Transverse colon (tissue), 4 donors: ENCODE measurements at regions not wholly inside any gene's neighbourhood (a gene's known extent, or its start where the extent isn't known, plus 50 kb on each side); places are given as distances from the start of the nearest gene placed in this dataset.
"Not testable (repeated sequence)": the region's sequence is repeated elsewhere in the genome, so short reads cannot be mapped to it uniquely, and the experiment has no call there.

Experiments used
- DNase-seq: peaks from one replicate; pipeline ENCODE4 v3.0.0-alpha.2; 2019
- H3K27ac ChIP-seq, 4 donors: fragments of 200-600 bp; sonication (generic); 2 replicates each; pipeline ENCODE4 v1.5.1; 2016 to 2018; ENCODE audit warnings: inconsistent platforms in 4 of 4
- H3K27me3 ChIP-seq: fragments of 200-600 bp; sonication (generic); 2 replicates; pipeline ENCODE4 v1.5.1; 2017; ENCODE audit warnings: inconsistent platforms
- H3K36me3 ChIP-seq, 4 donors: fragments of 200-600 bp; sonication (generic); 2 replicates each; pipeline ENCODE4 v1.5.1; 2017 to 2019; ENCODE audit warnings: inconsistent platforms in 4 of 4
- H3K4me1 ChIP-seq, 4 donors: fragments of 200-600 bp; sonication (generic); 2 replicates each; pipeline ENCODE4 v1.5.1; 2017 to 2020; ENCODE audit warnings: inconsistent platforms in 4 of 4
- H3K4me3 ChIP-seq, 4 donors: fragments of 200-600 bp; sonication (generic); 1 replicate in 1 of 4; 2 replicates in 3 of 4; pipeline versions ENCODE4 v1.5.1 to v1.6.1; 2017 to 2019; ENCODE audit warnings: inconsistent platforms in 4 of 4
- H3K9me3 ChIP-seq, 2 donors: fragments of 200-600 bp; sonication (generic); 2 replicates each; pipeline ENCODE4 v1.5.1; 2017 to 2019; ENCODE audit warnings: inconsistent platforms in 2 of 2
- EP300 ChIP-seq: sonication (generic); formaldehyde crosslinking; IDR thresholded peaks from one replicate; pipeline ENCODE4 v1.6.1; 2017; ENCODE audit warnings: antibody characterized with exemption, low read depth
- POLR2A ChIP-seq: fragments of 450-650 bp; IDR thresholded peaks from one replicate; pipeline ENCODE4 v1.6.1; 2016; ENCODE audit warnings: antibody characterized with exemption, mild to moderate bottlenecking, moderate library complexity
- POLR2AphosphoS5 ChIP-seq, 3 donors: sonication (generic); formaldehyde crosslinking; IDR thresholded peaks; one replicate each; pipeline ENCODE4 v1.6.1; 2016; ENCODE audit warnings: antibody characterized with exemption in 3 of 3
- WGBS, 2 donors: methylation state at CpG; one replicate each; pipeline ENCODE4 v1.1.5; 2018; ENCODE audit warnings: low coverage in 1 of 2; 5-methylcytosine and 5-hydroxymethylcytosine counted together
- in situ Hi-C, 4 donors: fragments of 200-750 bp; cut with MboI; loops; one replicate each; pipeline versions ENCODE4 v1.15.0 to v1.15.1; 2017; ENCODE audit warnings: low sequenced_read_pairs in 3 of 4, low pct_ligation_motif_present in 1 of 4, low pct_unique_long_range_greater_than_20kb in 1 of 4
- intact Hi-C: fragments of 100-400 bp; cut with DNase I; formaldehyde crosslinking; loops from one replicate; pipeline ENCODE4 v1.15.1; 2023; ENCODE audit warnings: low total_unique reads
- TF ChIP-seq, protein P1 (sequence below), 5 experiments: fragments of 200-600 bp in 3 of 5; fragments of 450-650 bp in 2 of 5; sonication (generic) in 3 of 5; IDR thresholded peaks; 1 replicate in 2 of 5; 2 replicates in 3 of 5; pipeline ENCODE4 v1.5.1; 2016 to 2017; ENCODE audit warnings: antibody characterized with exemption in 5 of 5, inconsistent platforms in 3 of 5, mild to moderate bottlenecking in 2 of 5, moderate library complexity in 1 of 5

- no peak for TF ChIP-seq POLR2A
- TF ChIP-seq EP300 = no peak
- TF ChIP-seq POLR2AphosphoS5 (IDR thresholded peaks at IDR 0.05) = no peak
- TF ChIP-seq, protein P1, sequence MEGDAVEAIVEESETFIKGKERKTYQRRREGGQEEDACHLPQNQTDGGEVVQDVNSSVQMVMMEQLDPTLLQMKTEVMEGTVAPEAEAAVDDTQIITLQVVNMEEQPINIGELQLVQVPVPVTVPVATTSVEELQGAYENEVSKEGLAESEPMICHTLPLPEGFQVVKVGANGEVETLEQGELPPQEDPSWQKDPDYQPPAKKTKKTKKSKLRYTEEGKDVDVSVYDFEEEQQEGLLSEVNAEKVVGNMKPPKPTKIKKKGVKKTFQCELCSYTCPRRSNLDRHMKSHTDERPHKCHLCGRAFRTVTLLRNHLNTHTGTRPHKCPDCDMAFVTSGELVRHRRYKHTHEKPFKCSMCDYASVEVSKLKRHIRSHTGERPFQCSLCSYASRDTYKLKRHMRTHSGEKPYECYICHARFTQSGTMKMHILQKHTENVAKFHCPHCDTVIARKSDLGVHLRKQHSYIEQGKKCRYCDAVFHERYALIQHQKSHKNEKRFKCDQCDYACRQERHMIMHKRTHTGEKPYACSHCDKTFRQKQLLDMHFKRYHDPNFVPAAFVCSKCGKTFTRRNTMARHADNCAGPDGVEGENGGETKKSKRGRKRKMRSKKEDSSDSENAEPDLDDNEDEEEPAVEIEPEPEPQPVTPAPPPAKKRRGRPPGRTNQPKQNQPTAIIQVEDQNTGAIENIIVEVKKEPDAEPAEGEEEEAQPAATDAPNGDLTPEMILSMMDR (IDR thresholded peaks at IDR 0.05) = no peak
- Histone ChIP-seq H3K27me3 (no peaks in the 10 kb centered on the region), H3K36me3 (no peaks in the 10 kb centered on the region), H3K4me1 (no peaks in the 10 kb centered on the region), H3K9me3 (no peaks in the 10 kb centered on the region), H3K27ac (no peak overlapping the region), H3K4me3 (no peak overlapping the region)
- in situ Hi-C loops (no loop called here), intact Hi-C loops (no loop called here)
- no peak for DNase-seq
Observed at GRCh38 chr7:104061652-104062051, 72.2 kb upstream of the RELN start.

GRCh38 chr7:104059837-104060236, 70.4 kb upstream of the RELN start:
- in situ Hi-C loops = not testable (repeated sequence)
- 75 to 82% methylated on average over 8 of the region's 8 CpGs for WGBS, 2 donors

DNA sequence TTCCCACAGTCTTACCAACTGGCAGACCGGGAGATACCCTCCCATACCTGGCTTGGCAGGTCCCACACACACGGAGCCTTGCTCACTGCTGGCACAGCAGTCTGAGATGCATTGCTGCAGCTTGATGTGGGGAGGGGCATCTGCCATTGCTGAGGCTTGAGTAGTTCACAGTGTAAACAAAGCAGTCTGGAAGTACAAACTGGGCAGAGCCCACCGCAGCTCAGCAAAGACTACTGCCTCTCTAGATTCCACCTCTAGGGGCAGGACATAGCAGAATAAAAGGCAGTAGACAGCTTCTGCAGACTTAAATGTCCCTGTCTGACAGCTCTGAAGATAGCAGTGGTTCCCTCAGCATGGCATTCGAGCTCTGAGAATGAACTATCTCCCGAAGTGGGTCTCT, 69.6 kb upstream of the RELN start:
- intact Hi-C loops = no loop called here
- DNase-seq = no peak

More at GRCh38 chr7:104059837-104060236, 70.4 kb upstream of the RELN start:
- H3K36me3 ChIP-seq, DNase-seq, H3K4me3 ChIP-seq, H3K27ac ChIP-seq, intact Hi-C loops, H3K4me1 ChIP-seq, H3K27me3 ChIP-seq, H3K9me3 ChIP-seq: not testable (repeated sequence)

GRCh38 chr7:104054362-104054761, 64.9 kb upstream of the RELN start:
- H3K4me3 ChIP-seq = no peak overlapping the region
- no peaks in the 10 kb centered on the region for H3K4me1 ChIP-seq
- TF ChIP-seq POLR2AphosphoS5 (IDR thresholded peaks at IDR 0.05) = no peak
- no peak for TF ChIP-seq EP300
- no peak for TF ChIP-seq POLR2A
- TF ChIP-seq, protein P1 (IDR thresholded peaks at IDR 0.05) = no peak
- H3K36me3 ChIP-seq = no peaks in the 10 kb centered on the region
- no peaks in the 10 kb centered on the region for H3K27me3 ChIP-seq
- intact Hi-C loops (no loop called here), in situ Hi-C loops (no loop called here)
- no peaks in the 10 kb centered on the region for H3K9me3 ChIP-seq
- no peak overlapping the region for H3K27ac ChIP-seq
- WGBS, 2 donors = 88% methylated on average over 1 of the region's 1 CpG
- DNase-seq = no peak

More for the DNA sequence above, 69.6 kb upstream of the RELN start:
- H3K4me1 ChIP-seq = no peaks in the 10 kb centered on the region
- H3K27ac ChIP-seq = no peak overlapping the region
- in situ Hi-C loops = no loop called here
- no peaks in the 10 kb centered on the region for H3K36me3 ChIP-seq
- H3K9me3 ChIP-seq = no peaks in the 10 kb centered on the region
- H3K27me3 ChIP-seq = no peaks in the 10 kb centered on the region
- 55% methylated on average over 5 of the region's 5 CpGs; no CpG with 5 or more reads in 1 of the 2 donors for WGBS, 2 donors
- TF ChIP-seq POLR2A (no peak), EP300 (no peak), POLR2AphosphoS5 (IDR thresholded peaks at IDR 0.05) (no peak)
- TF ChIP-seq, protein P1 (IDR thresholded peaks at IDR 0.05) = no peak
- H3K4me3 ChIP-seq = no peak overlapping the region

- no peak for DNase-seq
- 75 to 82% methylated on average over 3 of the region's 3 CpGs for WGBS, 2 donors
- no peak overlapping the region for H3K27ac ChIP-seq
- no peak overlapping the region for H3K4me3 ChIP-seq
- no peaks in the 10 kb centered on the region for H3K4me1 ChIP-seq
- intact Hi-C loops (no loop called here), in situ Hi-C loops (no loop called here)
- H3K36me3 ChIP-seq = no peaks in the 10 kb centered on the region
- no peaks in the 10 kb centered on the region for H3K27me3 ChIP-seq
- H3K9me3 ChIP-seq = no peaks in the 10 kb centered on the region
- TF ChIP-seq POLR2AphosphoS5 (IDR thresholded peaks at IDR 0.05) (no peak), EP300 (no peak), POLR2A (no peak)
- TF ChIP-seq, protein P1 (IDR thresholded peaks at IDR 0.05) = no peak
Observed at GRCh38 chr7:104052979-104053378, 63.5 kb upstream of the RELN start.
